ENCODE measurements at regions not wholly inside any gene's neighbourhood (a gene's known extent, or its start where the extent isn't known, plus 50 kb on each side); places are given as distances from the start of the nearest gene placed in this dataset.

- TF ChIP-seq POLR2A (IDR thresholded peaks at IDR 0.05) (no peak), CTCF (IDR thresholded peaks at IDR 0.05) (peak; percentile 81 to 96 (median 84)), POLR2AphosphoS5 (IDR thresholded peaks at IDR 0.05) (peak in 1 of 3 donors; percentile 37)
Measured at GRCh38 chr3:14261229-14261628, 82.6 kb downstream of the LSM3 start.

Data from breast epithelium (tissue), 3 donors.